ENCODE measurements at regions not wholly inside any gene's neighbourhood (a gene's known extent, or its start where the extent isn't known, plus 50 kb on each side); places are given as distances from the start of the nearest gene placed in this dataset.

- Histone ChIP-seq H3K4me3 (ENCODE audit: low read depth, low read length, poor library complexity, severe bottlenecking) (no peak overlapping the region), H3K27me3 (ENCODE audit: insufficient read depth, low read length) (no peaks in the 10 kb centered on the region), H3K79me2 (ENCODE audit: insufficient read depth, low read length) (no peaks in the 10 kb centered on the region), H3K9me3 (ENCODE audit: low read length) (no peaks in the 10 kb centered on the region), H3K9ac (ENCODE audit: low read length) (no peak overlapping the region), H3F3A (ENCODE audit: insufficient read depth, low read length) (no peaks in the 10 kb centered on the region), H3K4me2 (ENCODE audit: low read length) (no peak overlapping the region), H3K4me1 (ENCODE audit: insufficient read depth, low read length, severe bottlenecking) (no peaks in the 10 kb centered on the region), H3K9me2 (ENCODE audit: low read depth, low read length) (no peaks in the 10 kb centered on the region), H2AFZ (ENCODE audit: low read length) (no peak overlapping the region), H4K20me1 (ENCODE audit: insufficient read depth, low read length) (no peaks in the 10 kb centered on the region), H3K36me3 (ENCODE audit: insufficient read depth, low read length) (no peaks in the 10 kb centered on the region), H3K27ac (ENCODE audit: low read depth, low read length, poor library complexity, severe bottlenecking) (no peak overlapping the region)
- TF ChIP-seq EZH2 (IDR thresholded peaks at IDR 0.05; ENCODE audit: borderline replicate concordance, low read length) = no peak
- TF ChIP-seq, protein P1, sequence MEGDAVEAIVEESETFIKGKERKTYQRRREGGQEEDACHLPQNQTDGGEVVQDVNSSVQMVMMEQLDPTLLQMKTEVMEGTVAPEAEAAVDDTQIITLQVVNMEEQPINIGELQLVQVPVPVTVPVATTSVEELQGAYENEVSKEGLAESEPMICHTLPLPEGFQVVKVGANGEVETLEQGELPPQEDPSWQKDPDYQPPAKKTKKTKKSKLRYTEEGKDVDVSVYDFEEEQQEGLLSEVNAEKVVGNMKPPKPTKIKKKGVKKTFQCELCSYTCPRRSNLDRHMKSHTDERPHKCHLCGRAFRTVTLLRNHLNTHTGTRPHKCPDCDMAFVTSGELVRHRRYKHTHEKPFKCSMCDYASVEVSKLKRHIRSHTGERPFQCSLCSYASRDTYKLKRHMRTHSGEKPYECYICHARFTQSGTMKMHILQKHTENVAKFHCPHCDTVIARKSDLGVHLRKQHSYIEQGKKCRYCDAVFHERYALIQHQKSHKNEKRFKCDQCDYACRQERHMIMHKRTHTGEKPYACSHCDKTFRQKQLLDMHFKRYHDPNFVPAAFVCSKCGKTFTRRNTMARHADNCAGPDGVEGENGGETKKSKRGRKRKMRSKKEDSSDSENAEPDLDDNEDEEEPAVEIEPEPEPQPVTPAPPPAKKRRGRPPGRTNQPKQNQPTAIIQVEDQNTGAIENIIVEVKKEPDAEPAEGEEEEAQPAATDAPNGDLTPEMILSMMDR (IDR thresholded peaks at IDR 0.05; ENCODE audit: low read length) = no peak
Measured at GRCh38 chr14:56371737-56372136, 207.9 kb upstream of the TMEM260 start.

GRCh38 chr14:56374421-56374820 lies 205.2 kb upstream of the TMEM260 start:
- no peaks in the 10 kb centered on the region for H3K4me1 ChIP-seq (ENCODE audit: insufficient read depth, low read length, severe bottlenecking)
- H3K79me2 ChIP-seq (ENCODE audit: insufficient read depth, low read length) = no peaks in the 10 kb centered on the region
- no peaks in the 10 kb centered on the region for H3K36me3 ChIP-seq (ENCODE audit: insufficient read depth, low read length)
- H4K20me1 ChIP-seq (ENCODE audit: insufficient read depth, low read length) = no peaks in the 10 kb centered on the region
- no peak overlapping the region for H3K9ac ChIP-seq (ENCODE audit: low read length)
- H3K4me2 ChIP-seq (ENCODE audit: low read length) = no peak overlapping the region
- no peak overlapping the region for H2AFZ ChIP-seq (ENCODE audit: low read length)
- H3K9me2 ChIP-seq (ENCODE audit: low read depth, low read length) = no peaks in the 10 kb centered on the region
- H3K4me3 ChIP-seq (ENCODE audit: low read depth, low read length, poor library complexity, severe bottlenecking) = no peak overlapping the region
- no peaks in the 10 kb centered on the region for H3K9me3 ChIP-seq (ENCODE audit: low read length)
- H3K27ac ChIP-seq (ENCODE audit: low read depth, low read length, poor library complexity, severe bottlenecking) = no peak overlapping the region
- H3F3A ChIP-seq (ENCODE audit: insufficient read depth, low read length) = no peaks in the 10 kb centered on the region
- H3K27me3 ChIP-seq (ENCODE audit: insufficient read depth, low read length) = no peaks in the 10 kb centered on the region
- TF ChIP-seq EZH2 (IDR thresholded peaks at IDR 0.05; ENCODE audit: borderline replicate concordance, low read length) = no peak
- TF ChIP-seq, protein P1 (IDR thresholded peaks at IDR 0.05; ENCODE audit: low read length) = no peak

GRCh38 chr14:56378046-56378445 lies 201.6 kb upstream of the TMEM260 start:
- H2AFZ ChIP-seq (ENCODE audit: low read length) = no peak overlapping the region
- H3K9ac ChIP-seq (ENCODE audit: low read length) = no peak overlapping the region
- no peak overlapping the region for H3K4me3 ChIP-seq (ENCODE audit: low read depth, low read length, poor library complexity, severe bottlenecking)
- no peaks in the 10 kb centered on the region for H3K27me3 ChIP-seq (ENCODE audit: insufficient read depth, low read length)
- H3K9me2 ChIP-seq (ENCODE audit: low read depth, low read length) = no peaks in the 10 kb centered on the region
- no peak overlapping the region for H3K4me2 ChIP-seq (ENCODE audit: low read length)
- H3K79me2 ChIP-seq (ENCODE audit: insufficient read depth, low read length) = no peaks in the 10 kb centered on the region
- H3K36me3 ChIP-seq (ENCODE audit: insufficient read depth, low read length) = no peaks in the 10 kb centered on the region
- H3F3A ChIP-seq (ENCODE audit: insufficient read depth, low read length) = no peaks in the 10 kb centered on the region
- no peak for TF ChIP-seq EZH2 (IDR thresholded peaks at IDR 0.05; ENCODE audit: borderline replicate concordance, low read length)
- TF ChIP-seq, protein P1 (IDR thresholded peaks at IDR 0.05; ENCODE audit: low read length) = no peak
- H4K20me1 ChIP-seq (ENCODE audit: insufficient read depth, low read length) = no peaks in the 10 kb centered on the region
- no peaks in the 10 kb centered on the region for H3K9me3 ChIP-seq (ENCODE audit: low read length)
- no peaks in the 10 kb centered on the region for H3K4me1 ChIP-seq (ENCODE audit: insufficient read depth, low read length, severe bottlenecking)
- no peak overlapping the region for H3K27ac ChIP-seq (ENCODE audit: low read depth, low read length, poor library complexity, severe bottlenecking)
